ENCODE measurements at regions not wholly inside any gene's neighbourhood (a gene's known extent, or its start where the extent isn't known, plus 50 kb on each side); places are given as distances from the start of the nearest gene placed in this dataset.
A peak's percentile ranks its signal among the peaks of the same experiment; 100 is the strongest.
"Not testable (repeated sequence)": the region's sequence is repeated elsewhere in the genome, so short reads cannot be mapped to it uniquely, and the experiment has no call there.

- DNase-seq (ENCODE audit: low read depth, low spot score) = no peak
- no peak overlapping the region for H3K27ac ChIP-seq
Observed at GRCh38 chrX:63285375-63285774, 65.8 kb downstream of the SPIN4 start.

GRCh38 chrX:63284659-63285058 lies 66.5 kb downstream of the SPIN4 start:
- no peak for DNase-seq (ENCODE audit: low read depth, low spot score)
- H3K27ac ChIP-seq = no peak overlapping the region

GRCh38 chrX:63283348-63283747 lies 67.8 kb downstream of the SPIN4 start:
- no peak overlapping the region for H3K27ac ChIP-seq
- DNase-seq (ENCODE audit: low read depth, low spot score) = no peak

- DNase-seq (ENCODE audit: low read depth, low spot score) = no peak
Observed at GRCh38 chrX:63282828-63283227, 68.3 kb downstream of the SPIN4 start.

GRCh38 chrX:63282077-63282476 lies 69.1 kb downstream of the SPIN4 start:
- no peak overlapping the region for H3K27ac ChIP-seq
- no peak for DNase-seq (ENCODE audit: low read depth, low spot score)

More at GRCh38 chrX:63282828-63283227, 68.3 kb downstream of the SPIN4 start:
- no peak overlapping the region for H3K27ac ChIP-seq

- H3K27ac ChIP-seq = no peak overlapping the region
- DNase-seq (ENCODE audit: low read depth, low spot score) = no peak
Observed at GRCh38 chrX:63281465-63281864, 69.7 kb downstream of the SPIN4 start.

- DNase-seq (ENCODE audit: low read depth, low spot score); H3K27ac ChIP-seq: not testable (repeated sequence)
Observed at GRCh38 chrX:63277394-63277793, 73.7 kb downstream of the SPIN4 start.

GRCh38 chrX:63275127-63275526 lies 76.0 kb downstream of the SPIN4 start:
- DNase-seq (ENCODE audit: low read depth, low spot score) = no peak
- no peak overlapping the region for H3K27ac ChIP-seq

- DNase-seq (ENCODE audit: low read depth, low spot score) = no peak
- H3K27ac ChIP-seq = no peak overlapping the region
Observed at GRCh38 chrX:63270873-63271272, 80.3 kb downstream of the SPIN4 start.

- no peak for DNase-seq (ENCODE audit: low read depth, low spot score)
- H3K27ac ChIP-seq = no peak overlapping the region
Observed at GRCh38 chrX:63258144-63258543, 93.0 kb downstream of the SPIN4 start.

- H3K27ac ChIP-seq = no peak overlapping the region
- peak; percentile 27 for DNase-seq (ENCODE audit: low read depth, low spot score)
Observed at GRCh38 chrX:63250253-63250868, 100.8 kb downstream of the SPIN4 start.

GRCh38 chrX:63242689-63243088 lies 108.4 kb downstream of the SPIN4 start:
- not testable (repeated sequence) for DNase-seq (ENCODE audit: low read depth, low spot score)

GRCh38 chrX:63235963-63236362 lies 115.2 kb downstream of the SPIN4 start:
- DNase-seq (ENCODE audit: low read depth, low spot score); H3K27ac ChIP-seq: not testable (repeated sequence)

More at GRCh38 chrX:63242689-63243088, 108.4 kb downstream of the SPIN4 start:
- not testable (repeated sequence) for H3K27ac ChIP-seq

- DNase-seq (ENCODE audit: low read depth, low spot score) = not testable (repeated sequence)
Observed at GRCh38 chrX:63233013-63233412, 118.1 kb downstream of the SPIN4 start.

GRCh38 chrX:63218202-63218601 lies 132.9 kb downstream of the SPIN4 start:
- not testable (repeated sequence) for DNase-seq (ENCODE audit: low read depth, low spot score); H3K27ac ChIP-seq

More at GRCh38 chrX:63233013-63233412, 118.1 kb downstream of the SPIN4 start:
- not testable (repeated sequence) for H3K27ac ChIP-seq

GRCh38 chrX:63217549-63217948 lies 133.6 kb downstream of the SPIN4 start:
- not testable (repeated sequence) for H3K27ac ChIP-seq; DNase-seq (ENCODE audit: low read depth, low spot score)

GRCh38 chrX:63209645-63210044 lies 141.5 kb downstream of the SPIN4 start:
- not testable (repeated sequence) for DNase-seq (ENCODE audit: low read depth, low spot score); H3K27ac ChIP-seq

GRCh38 chrX:63209128-63209527 lies 142.0 kb downstream of the SPIN4 start:
- not testable (repeated sequence) for DNase-seq (ENCODE audit: low read depth, low spot score); H3K27ac ChIP-seq

- not testable (repeated sequence) for H3K27ac ChIP-seq; DNase-seq (ENCODE audit: low read depth, low spot score)
Observed at GRCh38 chrX:63204266-63205074, 146.7 kb downstream of the SPIN4 start.

GRCh38 chrX:63201987-63202386 lies 149.1 kb downstream of the SPIN4 start:
- DNase-seq (ENCODE audit: low read depth, low spot score); H3K27ac ChIP-seq: not testable (repeated sequence)

- H3K27ac ChIP-seq; DNase-seq (ENCODE audit: low read depth, low spot score): not testable (repeated sequence)
Observed at GRCh38 chrX:63198693-63199092, 152.4 kb downstream of the SPIN4 start.
